ENCODE measurements at regions not wholly inside any gene's neighbourhood (a gene's known extent, or its start where the extent isn't known, plus 50 kb on each side); places are given as distances from the start of the nearest gene placed in this dataset.

- Histone ChIP-seq H3K4me2 (replicated peaks; ENCODE audit: low read depth, low read length, poor library complexity, severe bottlenecking) (no peak overlapping the region), H3K9me3 (ENCODE audit: control extremely low read depth in 1 of 3, control insufficient read depth in 2 of 3, insufficient read depth in 1 of 3, low read length in 2 of 3) (peaks cover 0 to 3% (median 2%) of the 10 kb centered on the region in 3 donors), H3K4me3 (ENCODE audit: control extremely low read depth in 1 of 5, extremely low read depth in 1 of 5, insufficient read depth in 1 of 5, low read depth in 2 of 5, low read length in 4 of 5) (no peak overlapping the region), H4K20me1 (ENCODE audit: control insufficient read depth, insufficient read depth, low read length, poor library complexity, severe bottlenecking) (no peaks in the 10 kb centered on the region), H3K36me3 (replicated peaks in 1 of 2; ENCODE audit: control extremely low read depth in 1 of 2, control insufficient read depth in 1 of 2, extremely low read depth in 1 of 2, insufficient read depth in 2 of 2, low read length in 1 of 2) (no peaks in the 10 kb centered on the region), H3K9ac (ENCODE audit: low read length) (no peak overlapping the region), H3K27ac (ENCODE audit: low read length in 2 of 2) (no peak overlapping the region), H2AFZ (ENCODE audit: insufficient read depth, low read depth, low read length, poor library complexity, severe bottlenecking) (no peak overlapping the region), H3K27me3 (replicated peaks in 1 of 4; ENCODE audit: control extremely low read depth in 1 of 4, control insufficient read depth in 3 of 4, insufficient read depth in 4 of 4, low read length in 3 of 4) (peaks cover 0 to 6% (median 2%) of the 10 kb centered on the region in 4 experiments), H3K79me2 (ENCODE audit: control insufficient read depth, insufficient read depth, low read length) (no peaks in the 10 kb centered on the region), H3K4me1 (ENCODE audit: control insufficient read depth in 2 of 2, insufficient read depth in 2 of 2, low read length in 2 of 2) (no peaks in the 10 kb centered on the region)
- DNase-seq (no peak), ATAC-seq (ENCODE audit: low read depth) (no peak)
- ChIA-PET POLR2A (no interaction called here), CTCF (no interaction called here)
- peaks cover 3% of the 10 kb centered on the region for H3K4me1 Mint-ChIP-seq
- no peak overlapping the region for H3K27ac Mint-ChIP-seq
- H3K4me3 Mint-ChIP-seq: no peak overlapping the region
- no CpG with 5 or more reads among the region's 2 CpGs for WGBS (ENCODE audit: insufficient coverage)
- peaks cover 38% of the 10 kb centered on the region for H3K27me3 Mint-ChIP-seq
- intact Hi-C loops (cut with micrococcal nuclease): no loop called here
- H3K9me3 Mint-ChIP-seq (ENCODE audit: insufficient read depth): no peaks in the 10 kb centered on the region
- no peak for TF ChIP-seq EZH2 (IDR thresholded peaks at IDR 0.05; ENCODE audit: borderline replicate concordance, insufficient read depth, low read depth, low read length, poor library complexity, severe bottlenecking)
- TF ChIP-seq, protein P1, sequence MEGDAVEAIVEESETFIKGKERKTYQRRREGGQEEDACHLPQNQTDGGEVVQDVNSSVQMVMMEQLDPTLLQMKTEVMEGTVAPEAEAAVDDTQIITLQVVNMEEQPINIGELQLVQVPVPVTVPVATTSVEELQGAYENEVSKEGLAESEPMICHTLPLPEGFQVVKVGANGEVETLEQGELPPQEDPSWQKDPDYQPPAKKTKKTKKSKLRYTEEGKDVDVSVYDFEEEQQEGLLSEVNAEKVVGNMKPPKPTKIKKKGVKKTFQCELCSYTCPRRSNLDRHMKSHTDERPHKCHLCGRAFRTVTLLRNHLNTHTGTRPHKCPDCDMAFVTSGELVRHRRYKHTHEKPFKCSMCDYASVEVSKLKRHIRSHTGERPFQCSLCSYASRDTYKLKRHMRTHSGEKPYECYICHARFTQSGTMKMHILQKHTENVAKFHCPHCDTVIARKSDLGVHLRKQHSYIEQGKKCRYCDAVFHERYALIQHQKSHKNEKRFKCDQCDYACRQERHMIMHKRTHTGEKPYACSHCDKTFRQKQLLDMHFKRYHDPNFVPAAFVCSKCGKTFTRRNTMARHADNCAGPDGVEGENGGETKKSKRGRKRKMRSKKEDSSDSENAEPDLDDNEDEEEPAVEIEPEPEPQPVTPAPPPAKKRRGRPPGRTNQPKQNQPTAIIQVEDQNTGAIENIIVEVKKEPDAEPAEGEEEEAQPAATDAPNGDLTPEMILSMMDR (IDR thresholded peaks at IDR 0.05): no peak
Observed at GRCh38 chr20:4095639-4096038, 53.0 kb upstream of the SMOX start.

GRCh38 chr20:4091490-4092479 is 56.8 kb upstream of the SMOX start:
- WGBS (ENCODE audit: insufficient coverage): 49% methylated on average over 19 of the region's 24 CpGs
- ChIA-PET POLR2A (no interaction called here), CTCF (interaction anchor here (1.4 kb wide), 1 partner anchor 9 kb away, joined by 4 read pairs; no protein-coding TSS in a partner anchor)
- Histone ChIP-seq H3K27ac (ENCODE audit: low read length in 2 of 2) (no peak overlapping the region), H3K27me3 (replicated peaks in 1 of 4; ENCODE audit: control extremely low read depth in 1 of 4, control insufficient read depth in 3 of 4, insufficient read depth in 4 of 4, low read length in 3 of 4) (peaks cover 0 to 6% (median 2%) of the 10 kb centered on the region in 4 experiments), H2AFZ (ENCODE audit: insufficient read depth, low read depth, low read length, poor library complexity, severe bottlenecking) (no peak overlapping the region), H3K9me3 (ENCODE audit: control extremely low read depth in 1 of 3, control insufficient read depth in 2 of 3, insufficient read depth in 1 of 3, low read length in 2 of 3) (peaks cover 0 to 3% (median 2%) of the 10 kb centered on the region in 3 donors), H3K79me2 (ENCODE audit: control insufficient read depth, insufficient read depth, low read length) (no peaks in the 10 kb centered on the region), H3K4me3 (ENCODE audit: control extremely low read depth in 1 of 5, extremely low read depth in 1 of 5, insufficient read depth in 1 of 5, low read depth in 2 of 5, low read length in 4 of 5) (no peak overlapping the region), H3K36me3 (replicated peaks in 1 of 2; ENCODE audit: control extremely low read depth in 1 of 2, control insufficient read depth in 1 of 2, extremely low read depth in 1 of 2, insufficient read depth in 2 of 2, low read length in 1 of 2) (no peaks in the 10 kb centered on the region), H3K9ac (ENCODE audit: low read length) (no peak overlapping the region), H3K4me2 (replicated peaks; ENCODE audit: low read depth, low read length, poor library complexity, severe bottlenecking) (no peak overlapping the region), H3K4me1 (ENCODE audit: control insufficient read depth in 2 of 2, insufficient read depth in 2 of 2, low read length in 2 of 2) (no peaks in the 10 kb centered on the region), H4K20me1 (ENCODE audit: control insufficient read depth, insufficient read depth, low read length, poor library complexity, severe bottlenecking) (no peaks in the 10 kb centered on the region)
- peaks cover 35% of the 10 kb centered on the region for H3K27me3 Mint-ChIP-seq
- intact Hi-C loops (cut with micrococcal nuclease): no loop called here
- TF ChIP-seq, protein P1 (IDR thresholded peaks at IDR 0.05): peak; percentile 56
- TF ChIP-seq EZH2 (IDR thresholded peaks at IDR 0.05; ENCODE audit: borderline replicate concordance, insufficient read depth, low read depth, low read length, poor library complexity, severe bottlenecking): no peak
- H3K4me1 Mint-ChIP-seq: no peaks in the 10 kb centered on the region
- DNase-seq (no peak), ATAC-seq (ENCODE audit: low read depth) (no peak)
- H3K9me3 Mint-ChIP-seq (ENCODE audit: insufficient read depth): no peaks in the 10 kb centered on the region
- H3K27ac Mint-ChIP-seq: no peak overlapping the region
- no peak overlapping the region for H3K4me3 Mint-ChIP-seq

Measured in B cell (primary cell).